Erythroblast (primary cell): ENCODE measurements at regions not wholly inside any gene's neighbourhood (a gene's known extent, or its start where the extent isn't known, plus 50 kb on each side); places are given as distances from the start of the nearest gene placed in this dataset.

Experiments
- GATA1 ChIP-seq: IDR thresholded peaks from 2 replicates; pipeline ENCODE4 v1.6.1; 2011; ENCODE audit warnings: low read depth, mild to moderate bottlenecking, control low read depth, low read length, moderate library complexity
- POLR2A ChIP-seq: IDR thresholded peaks from 2 replicates; pipeline ENCODE4 v1.6.1; 2011; ENCODE audit warnings: mild to moderate bottlenecking, low read length

DNA sequence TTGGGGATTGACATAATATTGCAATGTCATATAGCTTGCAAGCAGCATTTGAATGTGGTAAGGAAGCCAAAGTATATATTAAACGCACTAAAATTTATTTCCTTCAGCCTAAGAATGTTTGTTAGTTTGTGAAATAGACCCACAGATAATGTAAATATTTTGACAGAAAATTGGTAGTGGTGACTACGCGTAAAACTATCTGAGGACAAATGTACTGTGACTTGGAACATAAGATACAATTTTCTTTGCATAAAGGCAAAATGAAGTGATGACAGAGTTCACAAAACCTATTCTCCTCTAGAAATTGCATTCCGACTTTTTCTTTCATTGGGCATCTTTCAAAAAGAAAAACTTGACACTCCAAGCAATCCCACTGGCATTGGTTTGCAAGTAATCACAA lies 411.1 kb upstream of the LRATD1 start:
- TF ChIP-seq POLR2A (no peak), GATA1 (no peak)
